CD4-positive, alpha-beta T cell treated with Interleukin-15 for 4 hours (primary cell): ENCODE measurements at regions not wholly inside any gene's neighbourhood (a gene's known extent, or its start where the extent isn't known, plus 50 kb on each side); places are given as distances from the start of the nearest gene placed in this dataset.

Experiments
- DNase-seq: peaks from one replicate; pipeline ENCODE4 v3.0.0-alpha.2; 2020; ENCODE audit warnings: low spot score

- no peak for DNase-seq
Measured at GRCh38 chr3:177512945-177513814, 315.9 kb upstream of the TBL1XR1 start.

GRCh38 chr3:177513815-177514610 lies 316.7 kb upstream of the TBL1XR1 start:
- no peak for DNase-seq

GRCh38 chr3:177514611-177515499 lies 317.6 kb upstream of the TBL1XR1 start:
- DNase-seq: no peak

- no peak for DNase-seq
Measured at GRCh38 chr3:177515786-177516157, 318.5 kb upstream of the TBL1XR1 start.

GRCh38 chr3:177516158-177517011 lies 319.1 kb upstream of the TBL1XR1 start:
- DNase-seq: no peak

- DNase-seq: no peak
Measured at GRCh38 chr3:177517906-177518305, 320.6 kb upstream of the TBL1XR1 start.

- no peak for DNase-seq
Measured at GRCh38 chr3:177519588-177519987, 322.3 kb upstream of the TBL1XR1 start.

GRCh38 chr3:177521305-177521704 lies 324.0 kb upstream of the TBL1XR1 start:
- no peak for DNase-seq

- DNase-seq: no peak
Measured at GRCh38 chr3:177522051-177522450, 324.8 kb upstream of the TBL1XR1 start.

GRCh38 chr3:177523067-177523675 lies 325.9 kb upstream of the TBL1XR1 start:
- no peak for DNase-seq

- no peak for DNase-seq
Measured at GRCh38 chr3:177523872-177524438, 326.7 kb upstream of the TBL1XR1 start.

GRCh38 chr3:177524742-177525141 lies 327.5 kb upstream of the TBL1XR1 start:
- DNase-seq: no peak

- no peak for DNase-seq
Measured at GRCh38 chr3:177525414-177525813, 328.1 kb upstream of the TBL1XR1 start.

GRCh38 chr3:177525987-177526712 lies 328.9 kb upstream of the TBL1XR1 start:
- DNase-seq: no peak

- DNase-seq: no peak
Measured at GRCh38 chr3:177527182-177527581, 329.9 kb upstream of the TBL1XR1 start.

GRCh38 chr3:177528306-177529070 lies 331.2 kb upstream of the TBL1XR1 start:
- DNase-seq: no peak

GRCh38 chr3:177529071-177529550 lies 331.8 kb upstream of the TBL1XR1 start:
- DNase-seq: no peak

GRCh38 chr3:177529716-177530335 lies 332.5 kb upstream of the TBL1XR1 start:
- no peak for DNase-seq
